ENCODE measurements at regions not wholly inside any gene's neighbourhood (a gene's known extent, or its start where the extent isn't known, plus 50 kb on each side); places are given as distances from the start of the nearest gene placed in this dataset.

GRCh38 chr3:154517404-154517803, 87.4 kb upstream of the GPR149 start:
- no peaks in the 10 kb centered on the region for H3K36me3 ChIP-seq (ENCODE audit: insufficient read depth, low read length)
- no peaks in the 10 kb centered on the region for H3K27me3 ChIP-seq (ENCODE audit: insufficient read depth, low read length)
- H3K4me3 ChIP-seq (ENCODE audit: low read length), result no peak overlapping the region
- no peak overlapping the region for H3K9ac ChIP-seq (ENCODE audit: low read depth, low read length)
- H3K4me1 ChIP-seq (ENCODE audit: insufficient read depth, low read length), result no peaks in the 10 kb centered on the region
- WGBS, result 100% methylated on average over 2 of the region's 2 CpGs
- no peak overlapping the region for H3K27ac ChIP-seq (ENCODE audit: low read depth, low read length)
- H3K9me3 ChIP-seq (ENCODE audit: insufficient read depth, low read depth, low read length), result no peaks in the 10 kb centered on the region

- H3K27me3 ChIP-seq (ENCODE audit: insufficient read depth, low read length), result no peaks in the 10 kb centered on the region
These were observed 85.9 kb upstream of the GPR149 start for GRCh38 chr3:154515921-154516320.

GRCh38 chr3:154510780-154511179, 80.8 kb upstream of the GPR149 start:
- Histone ChIP-seq H3K9me3 (ENCODE audit: insufficient read depth, low read depth, low read length) (no peaks in the 10 kb centered on the region), H3K27ac (ENCODE audit: low read depth, low read length) (no peak overlapping the region), H3K4me1 (ENCODE audit: insufficient read depth, low read length) (no peaks in the 10 kb centered on the region), H3K4me3 (ENCODE audit: low read length) (no peak overlapping the region), H3K27me3 (ENCODE audit: insufficient read depth, low read length) (no peaks in the 10 kb centered on the region), H3K9ac (ENCODE audit: low read depth, low read length) (no peak overlapping the region), H3K36me3 (ENCODE audit: insufficient read depth, low read length) (no peaks in the 10 kb centered on the region)
- WGBS, result 65% methylated on average over 2 of the region's 2 CpGs

More at GRCh38 chr3:154515921-154516320, 85.9 kb upstream of the GPR149 start:
- WGBS, result no CpG with 5 or more reads among the region's 1 CpG
- Histone ChIP-seq H3K27ac (ENCODE audit: low read depth, low read length) (no peak overlapping the region), H3K36me3 (ENCODE audit: insufficient read depth, low read length) (no peaks in the 10 kb centered on the region), H3K9ac (ENCODE audit: low read depth, low read length) (no peak overlapping the region), H3K4me1 (ENCODE audit: insufficient read depth, low read length) (no peaks in the 10 kb centered on the region), H3K4me3 (ENCODE audit: low read length) (no peak overlapping the region), H3K9me3 (ENCODE audit: insufficient read depth, low read depth, low read length) (no peaks in the 10 kb centered on the region)

GRCh38 chr3:154507727-154508126, 77.7 kb upstream of the GPR149 start:
- Histone ChIP-seq H3K4me3 (ENCODE audit: low read length) (no peak overlapping the region), H3K4me1 (ENCODE audit: insufficient read depth, low read length) (no peaks in the 10 kb centered on the region), H3K27ac (ENCODE audit: low read depth, low read length) (no peak overlapping the region), H3K36me3 (ENCODE audit: insufficient read depth, low read length) (no peaks in the 10 kb centered on the region), H3K9me3 (ENCODE audit: insufficient read depth, low read depth, low read length) (no peaks in the 10 kb centered on the region), H3K27me3 (ENCODE audit: insufficient read depth, low read length) (no peaks in the 10 kb centered on the region), H3K9ac (ENCODE audit: low read depth, low read length) (no peak overlapping the region)
- WGBS, result 80% methylated on average over 2 of the region's 2 CpGs

GRCh38 chr3:154496978-154497377, 67.0 kb upstream of the GPR149 start:
- Histone ChIP-seq H3K36me3 (ENCODE audit: insufficient read depth, low read length) (no peaks in the 10 kb centered on the region), H3K9me3 (ENCODE audit: insufficient read depth, low read depth, low read length) (no peaks in the 10 kb centered on the region), H3K9ac (ENCODE audit: low read depth, low read length) (no peak overlapping the region), H3K4me1 (ENCODE audit: insufficient read depth, low read length) (no peaks in the 10 kb centered on the region), H3K4me3 (ENCODE audit: low read length) (no peak overlapping the region), H3K27ac (ENCODE audit: low read depth, low read length) (no peak overlapping the region), H3K27me3 (ENCODE audit: insufficient read depth, low read length) (no peaks in the 10 kb centered on the region)
- WGBS, result 94% methylated on average over 2 of the region's 2 CpGs

- no peak overlapping the region for H3K27ac ChIP-seq (ENCODE audit: low read depth, low read length)
- no peaks in the 10 kb centered on the region for H3K27me3 ChIP-seq (ENCODE audit: insufficient read depth, low read length)
- H3K9me3 ChIP-seq (ENCODE audit: insufficient read depth, low read depth, low read length), result no peaks in the 10 kb centered on the region
- no peaks in the 10 kb centered on the region for H3K36me3 ChIP-seq (ENCODE audit: insufficient read depth, low read length)
- WGBS, result 94% methylated on average over 2 of the region's 2 CpGs
- H3K4me3 ChIP-seq (ENCODE audit: low read length), result no peak overlapping the region
- H3K4me1 ChIP-seq (ENCODE audit: insufficient read depth, low read length), result no peaks in the 10 kb centered on the region
- no peak overlapping the region for H3K9ac ChIP-seq (ENCODE audit: low read depth, low read length)
These were observed 66.5 kb upstream of the GPR149 start for GRCh38 chr3:154496540-154496939.

- no peaks in the 10 kb centered on the region for H3K27me3 ChIP-seq (ENCODE audit: insufficient read depth, low read length)
- H3K4me3 ChIP-seq (ENCODE audit: low read length), result no peak overlapping the region
- H3K9me3 ChIP-seq (ENCODE audit: insufficient read depth, low read depth, low read length), result no peaks in the 10 kb centered on the region
- 60% methylated on average over 9 of the region's 9 CpGs for WGBS
- H3K4me1 ChIP-seq (ENCODE audit: insufficient read depth, low read length), result peaks cover 4% of the 10 kb centered on the region; the same call in 1 of the 2 replicates
- H3K36me3 ChIP-seq (ENCODE audit: insufficient read depth, low read length), result no peaks in the 10 kb centered on the region
- H3K27ac ChIP-seq (ENCODE audit: low read depth, low read length), result no peak overlapping the region
- no peak overlapping the region for H3K9ac ChIP-seq (ENCODE audit: low read depth, low read length)
These were observed 57.0 kb upstream of the GPR149 start for GRCh38 chr3:154486949-154487348.

- H3K27me3 ChIP-seq (ENCODE audit: insufficient read depth, low read length), result no peaks in the 10 kb centered on the region
These were observed 52.5 kb upstream of the GPR149 start for GRCh38 chr3:154482507-154482906.

GRCh38 chr3:154480033-154480432, 50.0 kb upstream of the GPR149 start:
- 99% methylated on average over 4 of the region's 4 CpGs for WGBS
- no peak overlapping the region for H3K27ac ChIP-seq (ENCODE audit: low read depth, low read length)
- H3K4me3 ChIP-seq (ENCODE audit: low read length), result no peak overlapping the region
- no peaks in the 10 kb centered on the region for H3K36me3 ChIP-seq (ENCODE audit: insufficient read depth, low read length)
- no peaks in the 10 kb centered on the region for H3K27me3 ChIP-seq (ENCODE audit: insufficient read depth, low read length)
- no peaks in the 10 kb centered on the region for H3K4me1 ChIP-seq (ENCODE audit: insufficient read depth, low read length)
- no peak overlapping the region for H3K9ac ChIP-seq (ENCODE audit: low read depth, low read length)
- H3K9me3 ChIP-seq (ENCODE audit: insufficient read depth, low read depth, low read length), result no peaks in the 10 kb centered on the region

More at GRCh38 chr3:154482507-154482906, 52.5 kb upstream of the GPR149 start:
- Histone ChIP-seq H3K9me3 (ENCODE audit: insufficient read depth, low read depth, low read length) (no peaks in the 10 kb centered on the region), H3K4me3 (ENCODE audit: low read length) (no peak overlapping the region), H3K27ac (ENCODE audit: low read depth, low read length) (no peak overlapping the region), H3K4me1 (ENCODE audit: insufficient read depth, low read length) (peaks cover 4% of the 10 kb centered on the region; the same call in 1 of the 2 replicates), H3K36me3 (ENCODE audit: insufficient read depth, low read length) (no peaks in the 10 kb centered on the region), H3K9ac (ENCODE audit: low read depth, low read length) (no peak overlapping the region)
- WGBS, result 93% methylated on average over 2 of the region's 3 CpGs
